GM12873 (cell line): ENCODE measurements at regions not wholly inside any gene's neighbourhood (a gene's known extent, or its start where the extent isn't known, plus 50 kb on each side); places are given as distances from the start of the nearest gene placed in this dataset.

ENCODE experiments used
- CTCF ChIP-seq: IDR thresholded peaks from 2 replicates; pipeline ENCODE4 v1.5.1; 2012; ENCODE audit warnings: low read depth, mild to moderate bottlenecking, moderate library complexity, low read length, control low read depth; ENCODE audit not compliant: insufficient read depth; ENCODE audit errors: missing control alignments

GRCh38 chr20:50353289-50353961 lies 156.8 kb upstream of the PTPN1 start:
- no peak for TF ChIP-seq CTCF

GRCh38 chr20:50354721-50355589 lies 155.2 kb upstream of the PTPN1 start:
- no peak for TF ChIP-seq CTCF

GRCh38 chr20:50355590-50356524 lies 154.3 kb upstream of the PTPN1 start:
- TF ChIP-seq CTCF: no peak

GRCh38 chr20:50356525-50356885 lies 153.7 kb upstream of the PTPN1 start:
- no peak for TF ChIP-seq CTCF

- TF ChIP-seq CTCF: no peak
These were observed 153.0 kb upstream of the PTPN1 start for GRCh38 chr20:50356962-50357782.

- no peak for TF ChIP-seq CTCF
These were observed 152.4 kb upstream of the PTPN1 start for GRCh38 chr20:50357783-50358161.
